ENCODE measurements at regions not wholly inside any gene's neighbourhood (a gene's known extent, or its start where the extent isn't known, plus 50 kb on each side); places are given as distances from the start of the nearest gene placed in this dataset.

DNA sequence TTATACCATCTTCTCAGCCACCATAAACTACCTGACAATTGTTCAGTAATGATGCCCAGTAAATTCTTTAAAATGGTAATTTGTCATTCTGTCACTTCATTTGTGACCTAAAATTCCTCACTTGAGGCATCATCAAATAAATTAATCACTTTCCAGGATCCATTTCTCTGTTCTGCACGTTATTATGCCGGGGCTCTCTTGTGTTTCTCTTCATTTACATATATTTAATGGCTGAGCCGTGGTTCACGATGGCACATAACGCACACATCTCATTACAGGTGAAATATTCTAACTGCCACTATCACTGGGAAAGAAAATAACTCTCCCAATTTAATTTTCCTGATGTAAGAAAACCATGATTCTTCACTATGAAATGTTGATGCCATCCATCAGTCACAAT is 529.6 kb downstream of the NR4A2 start:
- Histone ChIP-seq H3K14ac (replicated peaks; ENCODE audit: low read depth, low read length) (no peak overlapping the region), H3K9ac (ENCODE audit: low read depth, low read length) (no peak overlapping the region), H2BK5ac (ENCODE audit: low read depth, low read length, poor library complexity, severe bottlenecking) (no peak overlapping the region), H3K9me3 (ENCODE audit: control insufficient read depth, insufficient read depth, low read length) (no peaks in the 10 kb centered on the region; the same call in 1 of the 2 replicates), H3K4me1 (ENCODE audit: control insufficient read depth, insufficient read depth, low read length) (no peaks in the 10 kb centered on the region), H2BK120ac (ENCODE audit: low read depth, low read length) (no peak overlapping the region), H3K27me3 (ENCODE audit: control insufficient read depth, insufficient read depth, low read length) (no peaks in the 10 kb centered on the region), H4K91ac (ENCODE audit: insufficient read depth, low read depth, low read length) (no peak overlapping the region), H2BK20ac (ENCODE audit: low read depth, low read length) (no peak overlapping the region), H2BK15ac (ENCODE audit: low read depth, low read length) (no peak overlapping the region), H3K9me1 (ENCODE audit: insufficient read depth, low read length) (no peaks in the 10 kb centered on the region), H3K56ac (ENCODE audit: extremely low read depth, insufficient read depth, low read length) (no peak overlapping the region), H4K20me1 (ENCODE audit: insufficient read depth, low read length) (no peaks in the 10 kb centered on the region), H3K27ac (ENCODE audit: insufficient read depth, low read length) (no peak overlapping the region), H3K36me3 (ENCODE audit: control insufficient read depth, insufficient read depth, low read length) (no peaks in the 10 kb centered on the region), H2AK5ac (ENCODE audit: low read depth, low read length) (no peak overlapping the region), H3K79me1 (ENCODE audit: low read depth in 1 of 2, low read length in 2 of 2) (no peaks in the 10 kb centered on the region), H2AK9ac (replicated peaks; ENCODE audit: low read depth, low read length, poor library complexity) (no peak overlapping the region), H2AFZ (replicated peaks; ENCODE audit: low read length, poor library complexity) (no peak overlapping the region), H3K4ac (ENCODE audit: low read depth, low read length) (no peak overlapping the region), H3K4me3 (ENCODE audit: insufficient read depth, low read depth, low read length) (no peak overlapping the region), H3K23ac (ENCODE audit: low read depth, low read length) (no peak overlapping the region), H4K5ac (ENCODE audit: low read depth, low read length) (no peak overlapping the region), H3K18ac (ENCODE audit: low read depth, low read length) (no peak overlapping the region), H4K8ac (ENCODE audit: low read depth in 2 of 2, low read length in 2 of 2) (no peak overlapping the region), H3K4me2 (ENCODE audit: low read depth, low read length) (no peak overlapping the region)
- in situ Hi-C loops (cut with MboI; ENCODE audit: low sequenced_read_pairs), result no loop called here
- TF ChIP-seq ELK1 (IDR thresholded peaks at IDR 0.05; ENCODE audit: borderline replicate concordance, low read depth, low read length) (no peak), MAFK (IDR thresholded peaks at IDR 0.05; ENCODE audit: low read depth, low read length) (no peak), MXI1 (IDR thresholded peaks at IDR 0.05; ENCODE audit: borderline replicate concordance, low read depth, low read length) (no peak), CEBPB (IDR thresholded peaks at IDR 0.05; ENCODE audit: low read depth, low read length) (no peak), NFE2L2 (IDR thresholded peaks at IDR 0.05; ENCODE audit: low read depth, low read length) (no peak), CHD1 (IDR thresholded peaks at IDR 0.05; ENCODE audit: low read depth, low read length) (no peak), RFX5 (IDR thresholded peaks at IDR 0.05; ENCODE audit: low read depth, low read length) (no peak), RCOR1 (IDR thresholded peaks at IDR 0.05; ENCODE audit: insufficient replicate concordance, low read length) (no peak), MAZ (IDR thresholded peaks at IDR 0.05; ENCODE audit: borderline replicate concordance, low read depth, low read length) (no peak), FOS (IDR thresholded peaks at IDR 0.05; ENCODE audit: low read depth, low read length) (no peak), SMC3 (IDR thresholded peaks at IDR 0.05; ENCODE audit: low read depth, low read length) (no peak), BHLHE40 (IDR thresholded peaks at IDR 0.05; ENCODE audit: low read depth, low read length) (no peak), RAD21 (IDR thresholded peaks at IDR 0.05; ENCODE audit: low read length) (no peak), USF2 (IDR thresholded peaks at IDR 0.05; ENCODE audit: low read depth, low read length) (no peak), POLR2A (IDR thresholded peaks at IDR 0.05; ENCODE audit: low read depth, low read length) (no peak)
- TF ChIP-seq, protein P1, sequence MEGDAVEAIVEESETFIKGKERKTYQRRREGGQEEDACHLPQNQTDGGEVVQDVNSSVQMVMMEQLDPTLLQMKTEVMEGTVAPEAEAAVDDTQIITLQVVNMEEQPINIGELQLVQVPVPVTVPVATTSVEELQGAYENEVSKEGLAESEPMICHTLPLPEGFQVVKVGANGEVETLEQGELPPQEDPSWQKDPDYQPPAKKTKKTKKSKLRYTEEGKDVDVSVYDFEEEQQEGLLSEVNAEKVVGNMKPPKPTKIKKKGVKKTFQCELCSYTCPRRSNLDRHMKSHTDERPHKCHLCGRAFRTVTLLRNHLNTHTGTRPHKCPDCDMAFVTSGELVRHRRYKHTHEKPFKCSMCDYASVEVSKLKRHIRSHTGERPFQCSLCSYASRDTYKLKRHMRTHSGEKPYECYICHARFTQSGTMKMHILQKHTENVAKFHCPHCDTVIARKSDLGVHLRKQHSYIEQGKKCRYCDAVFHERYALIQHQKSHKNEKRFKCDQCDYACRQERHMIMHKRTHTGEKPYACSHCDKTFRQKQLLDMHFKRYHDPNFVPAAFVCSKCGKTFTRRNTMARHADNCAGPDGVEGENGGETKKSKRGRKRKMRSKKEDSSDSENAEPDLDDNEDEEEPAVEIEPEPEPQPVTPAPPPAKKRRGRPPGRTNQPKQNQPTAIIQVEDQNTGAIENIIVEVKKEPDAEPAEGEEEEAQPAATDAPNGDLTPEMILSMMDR (conservative IDR thresholded peaks at IDR 0.05; ENCODE audit: low read depth, low read length), result no peak
- intact Hi-C loops (cut with micrococcal nuclease), result no loop called here
- ChIA-PET CTCF (no interaction called here), POLR2A (ENCODE audit: unreplicated experiment) (no interaction called here)
- BruUV-seq (replicated peaks), result no TSS peak
- dilution Hi-C loops (cut with HindIII; ENCODE audit: low sequenced_read_pairs, unreplicated experiment), result no loop called here
- DNase-seq (no peak), ATAC-seq (ENCODE audit: low read depth) (no peak)
- 0% methylated on average over 1 of the region's 5 CpGs; no CpG with 5 or more reads in 1 of the 2 experiments for WGBS, 2 experiments (ENCODE audit: extremely low coverage in 2 of 2, insufficient read length in 1 of 2)

Measured in IMR-90 (cell line).